HS-27A (cell line): ENCODE measurements at regions not wholly inside any gene's neighbourhood (a gene's known extent, or its start where the extent isn't known, plus 50 kb on each side); places are given as distances from the start of the nearest gene placed in this dataset.

Experiments
- DNase-seq: peaks from one replicate; pipeline ENCODE4 v3.0.0-alpha.2; 2012; ENCODE audit warnings: low read depth, missing footprints

DNA sequence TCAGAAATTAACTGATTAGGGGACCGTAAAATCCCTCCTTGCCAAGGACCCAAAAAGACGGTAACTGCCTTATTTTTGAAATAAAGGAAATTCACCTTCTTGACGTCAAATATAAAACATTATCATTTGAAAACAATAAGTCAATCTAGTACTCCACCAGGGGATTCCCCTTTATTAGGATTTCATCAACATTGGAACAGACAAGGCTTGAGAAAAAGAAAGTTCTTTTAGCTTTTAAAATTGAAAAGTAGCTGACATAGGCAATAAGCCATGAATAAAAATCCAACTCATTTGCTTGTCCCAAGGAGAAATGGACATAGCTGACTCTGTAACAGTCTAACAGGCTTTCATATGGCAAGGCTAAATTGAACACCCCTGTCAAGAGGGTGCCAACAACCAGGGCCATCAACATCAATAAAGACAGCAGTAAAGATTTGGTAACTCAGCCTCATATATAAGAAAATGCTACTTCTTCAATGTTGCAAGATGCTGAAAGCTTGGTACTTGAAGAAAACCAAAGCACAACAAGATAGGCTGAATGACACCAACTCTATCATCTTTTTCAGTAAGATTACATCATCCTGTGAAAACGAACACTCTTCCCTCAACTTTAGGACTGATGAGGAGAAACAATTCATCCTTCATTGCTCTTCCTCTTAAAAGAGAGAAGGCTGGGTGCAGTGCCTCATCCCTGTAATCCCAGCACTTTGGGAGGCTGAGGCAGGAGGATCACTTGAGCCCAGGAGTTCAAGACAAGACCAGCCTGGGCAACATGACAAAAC lies 121.0 kb upstream of the PRDM1 start:
- no peak for DNase-seq

DNA sequence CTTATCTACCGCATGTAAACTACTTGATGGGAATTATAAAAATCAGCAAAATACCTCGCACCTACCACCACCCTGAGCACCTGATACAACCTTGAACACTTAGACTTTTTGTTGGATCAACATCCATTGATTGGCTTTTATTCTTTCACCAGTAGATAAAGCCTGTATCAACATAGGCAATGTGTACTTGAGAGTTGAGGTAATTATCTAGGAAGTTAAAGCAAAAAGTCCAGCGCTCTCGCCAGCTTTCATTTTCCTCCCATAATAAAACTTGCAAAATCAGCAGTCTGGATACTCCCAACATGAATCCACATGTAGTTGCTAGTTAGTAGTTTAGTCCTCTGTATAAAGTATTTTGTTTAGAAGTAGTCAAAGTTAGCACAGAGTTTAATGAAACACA lies 132.0 kb upstream of the PRDM1 start:
- DNase-seq: no peak

DNA sequence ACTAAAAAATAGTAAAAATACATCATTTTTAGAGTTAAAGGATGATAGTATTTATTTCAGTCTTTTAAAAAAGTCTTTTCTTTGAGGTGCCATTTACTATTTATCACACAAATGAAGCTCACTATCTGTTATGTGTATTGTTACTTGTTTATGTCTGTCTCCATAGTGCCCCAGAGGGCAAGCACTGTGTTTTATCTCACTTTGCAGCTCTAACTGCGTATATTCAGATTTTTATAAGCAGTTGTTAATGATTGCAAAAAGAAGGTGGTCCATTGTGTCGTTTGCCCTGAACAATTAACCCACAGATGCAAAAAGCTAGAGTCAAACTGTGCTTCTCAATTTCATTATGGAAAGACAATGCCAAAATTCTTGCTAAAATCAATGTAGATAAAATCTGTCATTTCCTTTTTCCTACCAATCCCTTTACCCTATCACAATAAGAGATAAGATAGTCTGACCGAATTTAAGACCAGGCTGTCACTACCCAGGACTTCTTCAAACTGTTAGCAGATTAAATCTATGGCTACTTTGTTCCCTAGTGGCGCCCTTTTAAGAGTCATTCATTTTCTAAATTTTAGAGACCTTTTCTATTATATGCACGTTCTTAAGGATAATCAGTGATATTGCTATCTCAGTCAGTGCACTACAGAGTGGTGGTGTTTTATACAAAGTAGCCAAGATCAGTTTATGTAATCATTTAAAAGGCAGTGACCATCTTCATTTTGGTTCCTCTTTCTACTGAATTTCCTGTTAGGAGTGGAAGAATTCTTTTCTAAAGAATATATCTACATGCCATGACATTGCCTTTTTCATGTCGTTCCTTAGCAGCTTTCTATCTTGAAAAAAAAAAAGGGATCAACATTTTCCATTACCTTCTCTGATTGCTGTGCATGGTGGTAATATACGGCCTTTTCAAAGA lies 133.1 kb upstream of the PRDM1 start:
- DNase-seq: no peak

DNA sequence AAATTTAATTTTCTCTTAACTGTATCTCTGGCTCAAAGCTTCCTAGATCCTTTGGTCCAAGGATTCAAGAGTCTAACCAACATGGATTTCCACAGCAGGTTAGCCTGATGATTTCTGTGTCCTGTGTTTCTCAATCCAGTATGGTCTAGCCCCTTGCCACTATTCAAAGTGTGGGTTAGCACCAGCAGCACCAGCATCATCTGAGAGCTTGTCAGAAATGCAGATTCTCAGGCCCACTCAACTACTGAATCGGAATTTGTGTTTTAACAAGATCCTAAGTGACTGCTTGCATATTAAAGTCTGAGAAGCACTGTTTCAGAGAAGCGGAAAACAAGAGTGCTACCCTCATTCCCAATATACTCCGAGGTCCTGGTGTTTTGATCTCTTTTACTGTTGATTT lies 133.8 kb upstream of the PRDM1 start:
- no peak for DNase-seq

DNA sequence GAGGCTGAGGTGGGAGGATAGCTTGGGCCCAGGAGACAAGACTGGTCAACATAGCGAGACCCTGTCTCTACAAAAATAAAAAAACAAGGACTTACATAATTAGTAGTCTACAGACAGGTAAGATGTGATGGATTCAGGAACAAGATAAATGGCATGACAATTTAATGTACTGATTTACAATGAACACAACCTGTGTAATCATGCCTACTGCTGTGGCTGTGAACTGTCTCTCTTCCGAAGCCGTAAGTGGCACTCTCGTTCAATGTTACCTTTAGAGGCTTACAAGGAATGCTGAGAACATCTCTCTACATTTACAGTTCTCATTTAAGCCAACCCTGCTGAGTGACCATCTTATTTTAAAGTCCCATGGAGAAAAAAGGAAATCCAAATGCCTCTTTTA lies 134.8 kb upstream of the PRDM1 start:
- no peak for DNase-seq

DNA sequence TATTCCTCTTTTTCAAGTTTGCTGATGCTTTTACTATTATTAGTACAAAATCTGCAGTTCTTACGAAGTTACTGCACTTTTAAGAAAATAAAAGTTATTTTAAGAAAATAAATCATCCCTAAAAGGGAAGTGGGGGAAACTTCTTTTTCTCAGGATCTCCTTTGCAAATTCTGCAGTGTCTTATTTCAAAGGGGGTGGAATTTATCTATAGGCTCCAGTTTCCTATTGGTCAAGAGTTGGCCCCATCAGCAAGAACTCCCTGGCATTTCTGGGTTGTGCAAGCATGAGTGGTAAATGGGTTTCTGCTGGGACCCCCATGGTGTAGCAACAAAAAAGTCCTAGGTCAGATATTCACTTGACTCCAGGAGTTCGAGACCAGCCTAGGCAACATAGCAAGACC lies 136.3 kb upstream of the PRDM1 start:
- DNase-seq: no peak

DNA sequence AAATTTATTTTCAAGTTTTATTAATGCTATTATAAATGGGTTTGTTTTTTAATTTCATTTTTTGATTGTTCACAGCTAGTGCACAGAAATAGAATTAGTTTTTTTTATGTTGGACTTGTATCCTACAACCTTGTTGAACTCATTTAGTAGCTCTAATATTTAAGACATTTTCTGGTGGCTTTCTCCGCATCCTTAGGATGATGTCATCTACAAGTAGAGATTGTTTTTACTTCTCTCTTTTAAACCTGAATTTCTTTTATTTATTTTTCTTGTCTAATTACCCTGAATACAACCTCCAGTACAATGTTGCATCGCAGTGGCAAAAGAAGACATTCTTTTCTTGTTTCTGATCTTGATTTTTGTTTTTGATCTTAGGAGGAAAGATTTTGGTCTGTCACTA lies 142.6 kb upstream of the PRDM1 start:
- no peak for DNase-seq

DNA sequence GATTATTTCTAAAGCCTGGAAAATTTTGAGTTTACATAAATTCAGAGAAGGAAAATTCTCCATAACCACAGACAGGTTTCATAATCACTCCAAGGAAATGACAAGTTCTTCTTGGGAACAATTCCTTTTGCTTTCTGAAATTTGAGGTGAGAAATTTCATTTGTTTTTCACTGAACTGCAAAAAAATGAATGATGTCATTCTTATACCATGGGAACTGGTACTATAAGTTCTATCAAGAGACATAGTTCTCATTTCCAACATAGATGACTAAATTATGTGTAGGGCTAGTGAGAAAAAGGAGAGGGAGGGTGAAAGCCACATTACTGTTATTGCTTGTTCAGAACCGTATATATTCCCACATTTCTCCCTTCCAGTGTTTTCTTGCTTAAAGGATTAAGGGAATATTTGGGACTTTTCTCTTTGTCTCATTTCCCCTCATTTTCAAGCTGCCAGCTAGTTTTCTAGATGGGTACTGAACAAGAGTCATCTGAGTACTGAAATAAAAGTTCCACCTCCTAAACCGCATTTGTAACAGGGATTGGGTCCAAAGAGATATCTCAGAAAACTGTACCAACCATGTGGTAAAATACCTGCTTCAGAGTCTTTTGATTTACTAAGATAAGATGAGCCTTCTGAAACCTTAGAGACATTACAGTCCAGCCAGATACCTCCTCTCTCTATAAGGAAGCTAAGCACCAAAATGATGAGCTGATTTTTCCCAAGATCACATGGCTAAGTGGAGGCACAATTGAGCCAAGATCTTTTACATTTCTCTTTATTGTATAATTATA lies 144.3 kb upstream of the PRDM1 start:
- no peak for DNase-seq

DNA sequence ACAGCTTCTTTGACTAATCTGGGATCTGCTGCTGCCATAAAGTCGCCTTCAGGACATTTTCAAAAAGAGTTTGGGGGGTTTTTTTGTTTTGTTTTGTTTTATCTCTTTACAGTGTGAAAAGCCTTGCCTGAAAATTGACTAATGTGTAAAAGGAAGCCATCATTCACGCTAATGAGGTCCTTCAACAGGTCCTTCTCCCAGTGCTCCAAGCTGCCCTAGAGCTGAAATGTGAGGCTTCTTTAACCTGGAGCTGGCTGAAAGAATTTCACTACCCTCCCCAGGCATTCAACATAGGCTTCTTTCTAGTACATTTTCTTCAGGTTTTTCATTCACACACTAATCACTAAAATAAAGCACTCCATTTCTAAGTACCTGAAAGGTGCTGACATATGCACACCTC lies 145.1 kb upstream of the PRDM1 start:
- DNase-seq: no peak

DNA sequence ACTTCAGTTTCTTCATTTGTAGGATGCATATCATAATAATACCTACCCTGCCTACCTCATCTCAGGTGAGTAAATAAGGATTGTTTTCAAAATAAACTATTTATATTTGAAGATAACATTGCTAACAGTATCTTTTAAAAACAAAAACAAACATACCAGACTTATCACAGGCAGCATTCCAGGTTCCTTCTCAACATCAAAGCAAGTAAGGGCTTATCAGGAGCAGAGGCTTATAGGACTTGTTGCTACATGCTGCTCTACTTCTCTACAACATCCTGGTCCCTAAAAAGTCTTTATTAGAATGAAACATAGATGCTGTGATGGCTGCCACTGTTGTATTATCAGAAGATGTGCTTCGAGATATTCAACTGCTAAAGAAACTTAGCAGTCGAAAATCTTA lies 149.2 kb upstream of the PRDM1 start:
- DNase-seq: no peak

DNA sequence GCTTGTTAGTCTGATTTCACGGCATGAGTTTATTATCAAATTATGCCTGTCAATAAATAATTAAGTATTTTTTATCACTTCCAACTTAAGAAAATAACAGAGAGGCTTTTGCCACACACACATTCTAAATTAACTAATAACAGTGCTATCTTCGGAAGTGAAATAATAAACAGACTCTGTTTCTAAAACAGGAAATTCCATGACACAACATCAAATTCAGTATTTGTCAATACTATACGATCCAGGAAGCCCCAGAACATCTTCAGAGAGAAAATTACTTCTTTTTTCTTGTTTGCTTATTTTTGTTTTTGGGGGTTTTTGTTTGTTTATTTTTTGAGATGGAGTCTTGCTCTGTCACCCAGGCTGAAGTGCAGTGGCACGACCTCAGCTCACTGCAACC lies 150.7 kb upstream of the PRDM1 start:
- DNase-seq: no peak

DNA sequence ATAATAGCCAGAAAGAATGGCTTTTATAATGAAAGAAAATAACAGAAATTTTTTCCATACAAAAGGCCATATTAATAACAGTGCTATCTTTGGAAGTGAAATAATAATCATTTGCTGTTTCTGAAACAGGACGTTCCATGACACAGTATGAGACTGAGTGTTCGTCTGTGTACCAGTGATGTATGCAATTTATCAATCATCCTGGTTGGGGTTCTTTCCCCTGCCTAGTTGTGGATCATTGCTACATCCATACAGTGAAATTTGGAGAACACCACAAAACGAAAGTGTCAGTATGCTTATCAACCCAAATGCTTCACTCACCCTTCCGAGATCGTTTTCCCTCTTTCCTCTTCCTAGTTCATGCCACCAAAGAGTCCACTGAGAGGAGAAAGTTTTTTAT lies 151.4 kb upstream of the PRDM1 start:
- DNase-seq: no peak

DNA sequence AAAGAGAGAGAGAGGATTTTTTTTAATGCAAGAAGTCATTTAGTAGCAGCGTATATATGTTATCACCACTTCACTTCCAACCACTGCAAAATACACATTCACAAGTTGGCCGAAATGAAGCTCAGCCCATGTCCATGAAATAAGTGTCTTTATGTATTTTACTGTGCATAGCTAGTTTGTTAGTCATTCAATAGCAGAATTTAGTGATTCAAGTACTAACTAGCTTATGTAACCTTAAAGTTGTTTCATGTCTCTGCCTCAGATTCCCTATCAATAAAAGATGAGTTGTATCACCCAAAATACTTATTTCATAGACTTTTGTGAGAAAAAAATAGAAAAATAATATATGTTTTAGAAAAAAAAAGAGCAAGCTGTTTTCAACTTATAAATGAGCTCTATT lies 153.7 kb upstream of the PRDM1 start:
- DNase-seq: no peak

DNA sequence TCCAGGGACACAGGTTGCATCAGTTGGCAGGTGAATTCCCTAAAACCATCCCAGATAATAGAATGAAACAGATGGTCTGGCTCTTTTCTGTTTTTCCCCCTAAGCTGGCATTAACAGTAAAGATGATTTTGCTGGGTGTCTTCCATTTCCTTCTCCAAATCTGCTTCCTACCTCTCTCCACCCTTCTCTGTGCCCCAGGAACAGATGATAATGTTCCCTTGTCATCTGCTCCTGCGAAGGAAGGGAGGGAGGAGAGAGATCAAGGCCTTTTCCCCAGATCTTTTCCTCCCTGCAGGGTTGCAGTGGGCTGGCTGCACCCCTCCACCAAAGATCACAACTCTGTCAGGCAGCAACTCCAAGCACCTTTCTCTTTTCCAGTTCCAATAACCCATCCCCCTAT lies 156.5 kb upstream of the PRDM1 start:
- DNase-seq: no peak

DNA sequence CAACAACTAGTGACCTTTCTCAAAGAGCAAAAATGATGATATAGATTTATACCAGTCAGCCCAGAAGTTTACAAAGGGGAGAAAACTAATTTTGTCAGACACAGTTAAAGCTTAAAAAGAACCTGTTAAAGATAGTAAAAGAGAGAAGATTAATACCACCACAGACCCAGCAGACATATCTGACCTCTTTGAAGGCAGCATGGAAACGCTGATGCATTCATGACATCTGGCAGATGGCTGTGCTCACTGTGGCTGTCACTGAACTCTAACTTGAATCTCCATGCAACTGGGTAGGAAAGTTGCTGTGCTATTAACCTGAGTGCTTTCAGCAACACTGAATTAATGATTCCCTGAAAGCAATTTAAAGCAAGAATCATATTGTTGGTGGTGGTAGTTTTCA lies 159.8 kb upstream of the PRDM1 start:
- DNase-seq: no peak

DNA sequence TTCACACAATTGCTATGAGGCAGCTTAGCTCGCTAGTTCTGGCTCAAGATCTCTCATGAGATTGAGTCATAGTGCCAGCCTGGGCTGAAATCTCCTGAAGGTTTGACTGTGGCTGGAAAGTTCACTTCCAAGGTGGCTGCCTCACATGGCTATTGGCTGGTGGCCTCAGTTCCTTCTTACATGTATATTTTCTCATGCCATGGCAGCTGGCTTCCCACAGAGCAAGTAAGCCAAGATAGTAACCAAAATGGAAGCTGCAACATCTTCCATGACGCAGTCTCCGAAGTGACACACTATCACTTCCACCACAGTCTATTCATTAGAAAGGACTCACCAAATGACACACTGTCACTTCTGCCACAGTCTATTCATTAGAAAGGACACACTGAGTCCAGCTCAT lies 160.4 kb upstream of the PRDM1 start:
- no peak for DNase-seq

DNA sequence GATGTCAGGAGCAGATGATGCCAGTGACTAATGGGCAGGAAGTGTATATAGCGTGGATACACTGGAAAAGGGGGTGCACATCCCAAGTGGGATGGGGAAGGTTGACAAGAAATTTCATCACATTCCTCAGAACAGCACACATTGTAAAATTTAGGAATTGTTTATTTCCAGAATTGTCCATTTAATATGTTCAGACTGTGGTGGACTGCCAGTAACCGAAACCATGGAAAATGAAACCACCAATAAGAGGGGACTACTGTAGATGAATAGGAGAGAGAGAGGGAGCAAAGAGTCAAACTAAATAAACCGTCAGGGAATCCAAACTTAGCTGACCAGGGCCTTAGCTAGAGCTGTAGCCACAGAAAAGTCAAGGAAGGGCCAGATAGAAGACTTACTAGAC lies 164.4 kb upstream of the PRDM1 start:
- DNase-seq: no peak

DNA sequence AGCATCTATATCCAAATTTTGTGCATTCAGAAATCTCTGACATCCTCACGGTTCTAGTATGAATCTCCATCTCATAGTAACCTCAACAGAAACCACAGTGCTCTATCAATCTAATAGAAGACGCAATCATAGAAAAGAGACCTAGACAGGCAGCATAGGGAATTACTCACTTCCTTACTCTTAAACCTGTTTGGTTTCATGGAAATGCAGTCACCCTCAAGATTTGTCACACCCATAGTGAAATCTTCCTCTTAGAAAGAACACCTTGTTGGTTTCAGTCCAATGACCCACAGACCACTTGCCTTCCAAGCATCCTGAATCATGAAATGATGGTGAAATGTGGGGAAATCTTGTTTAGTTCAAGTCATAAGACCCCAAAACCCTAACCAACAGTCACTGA lies 166.1 kb upstream of the PRDM1 start:
- no peak for DNase-seq

DNA sequence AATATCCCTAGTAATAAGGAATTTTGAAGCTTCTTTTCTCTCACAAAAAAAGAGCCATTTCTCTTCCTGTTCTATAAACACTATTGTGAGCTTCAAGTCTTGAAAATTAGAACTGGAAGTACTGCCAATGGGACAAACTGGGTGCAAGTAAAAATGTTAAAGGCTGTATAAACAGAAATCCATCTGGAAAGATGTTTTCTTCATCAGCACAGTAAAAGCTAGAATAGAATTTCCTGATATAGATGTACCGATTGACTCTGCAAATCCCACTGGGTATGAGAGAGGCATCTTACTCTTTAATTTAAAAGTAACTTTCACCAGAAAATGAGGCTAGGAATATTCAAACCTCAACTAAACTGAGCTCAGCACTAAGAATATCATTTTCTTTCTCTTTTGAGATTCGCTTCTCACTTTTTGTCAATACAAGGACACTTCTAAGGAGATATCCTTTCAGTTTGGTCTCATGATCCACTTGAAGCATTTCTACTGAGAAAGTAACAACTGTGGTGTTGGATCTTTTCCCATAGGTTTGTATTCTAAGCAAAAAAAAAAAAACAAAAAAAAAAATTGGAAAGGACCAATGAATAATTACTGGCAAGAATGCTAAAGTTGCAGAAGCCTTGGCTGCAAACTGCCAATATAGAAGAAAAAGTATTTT lies 169.0 kb upstream of the PRDM1 start:
- no peak for DNase-seq

DNA sequence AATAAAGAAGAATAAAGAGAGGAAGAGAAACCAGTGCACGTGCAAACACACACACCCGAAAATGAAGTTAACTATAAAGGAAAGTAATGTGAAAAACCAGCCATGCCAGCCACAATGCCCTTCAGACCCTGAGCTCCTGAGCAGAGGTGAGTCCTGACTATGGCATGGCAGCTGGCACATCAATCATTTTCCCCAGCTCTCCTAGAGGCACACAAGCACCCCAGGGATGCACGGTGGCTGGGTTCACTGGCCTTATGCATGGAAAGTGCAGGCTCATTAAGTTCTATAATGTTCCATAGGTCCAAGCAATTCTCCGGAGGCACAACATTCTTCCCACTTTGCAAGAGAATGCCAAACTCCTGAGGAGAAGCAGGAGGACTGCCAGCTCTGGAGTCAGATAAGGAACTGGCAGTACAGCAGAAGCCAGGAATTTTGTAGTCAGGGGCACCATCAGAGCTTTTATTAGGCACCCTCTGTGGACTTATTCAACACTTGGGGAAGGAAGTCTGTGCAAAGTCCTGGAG lies 175.0 kb upstream of the PRDM1 start:
- no peak for DNase-seq

DNA sequence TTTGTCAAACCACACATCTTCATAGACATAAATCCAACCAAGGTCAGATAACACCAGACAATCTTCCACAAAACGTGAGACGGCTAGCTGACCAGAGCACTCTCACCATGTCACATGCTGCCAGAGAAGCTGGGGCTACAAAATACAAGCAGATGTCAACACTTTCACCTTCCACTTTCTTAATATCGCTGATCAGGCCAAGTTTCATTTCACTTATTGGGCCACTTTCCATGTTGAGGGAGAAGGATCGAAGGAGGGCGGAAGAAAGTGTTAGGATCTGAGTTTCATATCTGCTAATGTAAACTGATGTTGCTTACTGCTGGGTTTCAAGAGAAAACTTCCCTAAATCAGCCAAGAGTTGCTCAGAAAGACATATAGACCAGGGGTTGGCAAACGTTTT lies 177.0 kb upstream of the PRDM1 start:
- DNase-seq: no peak

DNA sequence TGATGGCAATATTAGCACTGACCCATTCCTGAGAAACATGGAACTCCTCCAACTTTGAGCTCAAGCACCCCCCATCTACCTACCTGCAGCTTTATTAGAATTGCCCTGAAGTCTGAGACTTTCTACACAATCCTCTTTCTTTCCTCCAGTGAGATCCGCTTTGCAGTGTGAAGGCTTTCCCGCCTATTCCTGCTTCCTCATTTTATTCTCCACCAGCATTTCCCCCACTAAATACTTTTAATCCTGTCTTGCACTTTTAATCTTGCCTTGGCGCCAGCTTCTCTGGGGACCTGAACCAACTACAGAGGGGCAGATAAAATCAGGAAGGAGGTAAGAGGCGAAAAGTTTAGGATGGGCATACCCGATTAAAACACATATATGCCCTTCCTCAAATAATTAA lies 178.1 kb upstream of the PRDM1 start:
- no peak for DNase-seq
